Fibroblast of lung (primary cell): ENCODE measurements at regions not wholly inside any gene's neighbourhood (a gene's known extent, or its start where the extent isn't known, plus 50 kb on each side); places are given as distances from the start of the nearest gene placed in this dataset.

Experiments used
- EZH2 ChIP-seq: IDR thresholded peaks from 2 replicates; pipeline ENCODE4 v1.5.1; 2012; ENCODE audit warnings: low read length, control low read depth, mild to moderate bottlenecking; ENCODE audit errors: missing control alignments
- TF ChIP-seq, protein P1 (sequence below), 2 donors: IDR thresholded peaks in 1 of 2; conservative IDR thresholded peaks in 1 of 2; 1 replicate in 1 of 2; 2 replicates in 1 of 2; pipeline ENCODE4 v1.5.1; 2011 to 2012; ENCODE audit warnings: low read length in 2 of 2, control low read depth in 1 of 2, inconsistent platforms in 1 of 2, low read depth in 1 of 2, mild to moderate bottlenecking in 1 of 2

DNA sequence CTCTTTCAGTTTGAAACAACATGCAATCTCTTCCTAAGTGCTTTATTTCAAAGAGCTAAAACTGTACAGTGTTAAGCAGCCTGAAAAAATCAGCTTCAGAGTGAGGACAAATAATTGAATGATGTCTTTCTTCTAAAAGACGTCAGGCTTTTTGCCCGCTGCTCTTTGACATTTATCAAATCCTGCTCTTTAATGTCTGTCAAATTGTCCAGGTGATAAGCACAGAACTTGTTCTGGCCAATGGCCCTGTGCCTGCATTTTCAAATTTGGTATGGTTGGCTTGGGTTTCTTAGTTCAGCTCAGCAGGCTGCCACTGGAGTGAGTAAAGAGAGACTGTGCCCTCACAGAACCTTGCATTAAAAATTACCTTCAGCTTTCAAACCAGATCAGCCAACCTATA, 712.9 kb upstream of the LCORL start:
- TF ChIP-seq, protein P1, sequence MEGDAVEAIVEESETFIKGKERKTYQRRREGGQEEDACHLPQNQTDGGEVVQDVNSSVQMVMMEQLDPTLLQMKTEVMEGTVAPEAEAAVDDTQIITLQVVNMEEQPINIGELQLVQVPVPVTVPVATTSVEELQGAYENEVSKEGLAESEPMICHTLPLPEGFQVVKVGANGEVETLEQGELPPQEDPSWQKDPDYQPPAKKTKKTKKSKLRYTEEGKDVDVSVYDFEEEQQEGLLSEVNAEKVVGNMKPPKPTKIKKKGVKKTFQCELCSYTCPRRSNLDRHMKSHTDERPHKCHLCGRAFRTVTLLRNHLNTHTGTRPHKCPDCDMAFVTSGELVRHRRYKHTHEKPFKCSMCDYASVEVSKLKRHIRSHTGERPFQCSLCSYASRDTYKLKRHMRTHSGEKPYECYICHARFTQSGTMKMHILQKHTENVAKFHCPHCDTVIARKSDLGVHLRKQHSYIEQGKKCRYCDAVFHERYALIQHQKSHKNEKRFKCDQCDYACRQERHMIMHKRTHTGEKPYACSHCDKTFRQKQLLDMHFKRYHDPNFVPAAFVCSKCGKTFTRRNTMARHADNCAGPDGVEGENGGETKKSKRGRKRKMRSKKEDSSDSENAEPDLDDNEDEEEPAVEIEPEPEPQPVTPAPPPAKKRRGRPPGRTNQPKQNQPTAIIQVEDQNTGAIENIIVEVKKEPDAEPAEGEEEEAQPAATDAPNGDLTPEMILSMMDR (conservative IDR thresholded peaks at IDR 0.05 in 1 of 2, IDR thresholded peaks at IDR 0.05 in 1 of 2; ENCODE audit: low read depth in 1 of 2, low read length in 2 of 2) = no peak
- no peak for TF ChIP-seq EZH2
